Kidney (tissue), 13 donors: ENCODE measurements at regions not wholly inside any gene's neighbourhood (a gene's known extent, or its start where the extent isn't known, plus 50 kb on each side); places are given as distances from the start of the nearest gene placed in this dataset.

Source experiments
- DNase-seq, 5 donors: peaks; one replicate each; pipeline ENCODE4 v3.0.0-alpha.2; 2013 to 2020
- FAIRE-seq: peaks from 2 replicates; lab custom pipeline; 2012; peaks lifted over from hg19 to GRCh38; lab: Jason Lieb, UNC
- H3K27ac ChIP-seq, 2 donors: one replicate each; pipeline ENCODE4 v1.7.0; 2013; ENCODE audit warnings: low read depth in 2 of 2, low read length in 2 of 2, inconsistent platforms in 1 of 2
- H3K27me3 ChIP-seq: one replicate; pipeline ENCODE4 v1.7.1; 2013; ENCODE audit warnings: low read length, inconsistent platforms; ENCODE audit not compliant: control insufficient read depth, insufficient read depth
- H3K36me3 ChIP-seq, 3 donors: one replicate each; pipeline versions ENCODE4 v1.7.0 to v1.7.1; 2013; ENCODE audit warnings: low read length in 3 of 3, control low read depth in 1 of 3, inconsistent platforms in 1 of 3; ENCODE audit not compliant: insufficient read depth in 3 of 3, control insufficient read depth in 2 of 3
- H3K4me1 ChIP-seq, 3 donors: one replicate each; pipeline versions ENCODE4 v1.7.0 to v1.7.1; 2013; ENCODE audit warnings: low read length in 3 of 3, inconsistent platforms in 1 of 3, low read depth in 1 of 3; ENCODE audit not compliant: control insufficient read depth in 2 of 3, insufficient read depth in 2 of 3
- H3K4me3 ChIP-seq, 3 donors: one replicate each; pipeline versions ENCODE4 v1.7.0 to v1.8.1; 2013; ENCODE audit warnings: low read length in 3 of 3, control low read depth in 1 of 3, inconsistent platforms in 1 of 3
- H3K9ac ChIP-seq, 3 donors: one replicate each; pipeline versions ENCODE4 v1.7.0 to v1.7.1; 2013; ENCODE audit warnings: low read length in 3 of 3, control low read depth in 1 of 3, inconsistent platforms in 1 of 3
- H3K9me3 ChIP-seq, 3 donors: one replicate each; pipeline versions ENCODE4 v1.7.0 to v1.7.1; 2013; ENCODE audit warnings: low read length in 3 of 3, control low read depth in 1 of 3, inconsistent platforms in 1 of 3; ENCODE audit not compliant: control insufficient read depth in 2 of 3, insufficient read depth in 1 of 3
- intact Hi-C: fragments of 100-400 bp; cut with DNase I; formaldehyde crosslinking; loops from one replicate; pipeline ENCODE4 v1.11.1; 2022
- TF ChIP-seq, protein P1 (sequence below): IDR thresholded peaks from 3 replicates; pipeline ENCODE4 v1.5.1; 2012; ENCODE audit warnings: mild to moderate bottlenecking, moderate library complexity, borderline replicate concordance; ENCODE audit not compliant: insufficient read depth; ENCODE audit errors: extremely low read depth
- donor health status: control.
- donor health status: control.
- donor health status: control.
- donor health status: control.
- donor health status: control.
- donor health status: DM: yes; HTN: yes; CAD: no.
- donor health status: Normal renal cell carcinoma (clear cell type).

DNA sequence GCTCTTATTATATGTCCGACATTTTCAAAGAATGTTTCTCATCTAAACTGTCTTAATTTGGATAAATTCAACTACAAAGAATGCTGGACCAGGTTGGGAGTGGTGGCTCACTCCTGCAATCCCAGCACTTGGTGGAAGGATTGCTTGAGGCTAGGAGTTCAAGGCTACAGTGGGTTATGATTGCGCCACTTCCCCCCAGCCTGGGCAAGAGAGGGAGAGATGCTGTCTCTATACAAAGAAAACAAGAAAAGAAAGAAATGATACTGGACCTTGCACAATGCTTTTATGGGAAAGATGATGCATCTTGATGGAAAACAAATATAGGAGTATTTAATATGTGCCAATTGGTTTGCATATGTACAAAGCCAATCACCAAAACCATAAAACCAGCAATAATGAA is 296.7 kb downstream of the LPIN1 start:
- Histone ChIP-seq H3K36me3 (no peaks in the 10 kb centered on the region), H3K4me3 (no peak overlapping the region), H3K27ac (no peak overlapping the region), H3K4me1 (no peaks in the 10 kb centered on the region), H3K27me3 (no peaks in the 10 kb centered on the region), H3K9ac (no peak overlapping the region), H3K9me3 (no peaks in the 10 kb centered on the region)
- no peak for DNase-seq
- intact Hi-C loops = no loop called here
- no peak for FAIRE-seq
- TF ChIP-seq, protein P1, sequence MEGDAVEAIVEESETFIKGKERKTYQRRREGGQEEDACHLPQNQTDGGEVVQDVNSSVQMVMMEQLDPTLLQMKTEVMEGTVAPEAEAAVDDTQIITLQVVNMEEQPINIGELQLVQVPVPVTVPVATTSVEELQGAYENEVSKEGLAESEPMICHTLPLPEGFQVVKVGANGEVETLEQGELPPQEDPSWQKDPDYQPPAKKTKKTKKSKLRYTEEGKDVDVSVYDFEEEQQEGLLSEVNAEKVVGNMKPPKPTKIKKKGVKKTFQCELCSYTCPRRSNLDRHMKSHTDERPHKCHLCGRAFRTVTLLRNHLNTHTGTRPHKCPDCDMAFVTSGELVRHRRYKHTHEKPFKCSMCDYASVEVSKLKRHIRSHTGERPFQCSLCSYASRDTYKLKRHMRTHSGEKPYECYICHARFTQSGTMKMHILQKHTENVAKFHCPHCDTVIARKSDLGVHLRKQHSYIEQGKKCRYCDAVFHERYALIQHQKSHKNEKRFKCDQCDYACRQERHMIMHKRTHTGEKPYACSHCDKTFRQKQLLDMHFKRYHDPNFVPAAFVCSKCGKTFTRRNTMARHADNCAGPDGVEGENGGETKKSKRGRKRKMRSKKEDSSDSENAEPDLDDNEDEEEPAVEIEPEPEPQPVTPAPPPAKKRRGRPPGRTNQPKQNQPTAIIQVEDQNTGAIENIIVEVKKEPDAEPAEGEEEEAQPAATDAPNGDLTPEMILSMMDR = no peak

DNA sequence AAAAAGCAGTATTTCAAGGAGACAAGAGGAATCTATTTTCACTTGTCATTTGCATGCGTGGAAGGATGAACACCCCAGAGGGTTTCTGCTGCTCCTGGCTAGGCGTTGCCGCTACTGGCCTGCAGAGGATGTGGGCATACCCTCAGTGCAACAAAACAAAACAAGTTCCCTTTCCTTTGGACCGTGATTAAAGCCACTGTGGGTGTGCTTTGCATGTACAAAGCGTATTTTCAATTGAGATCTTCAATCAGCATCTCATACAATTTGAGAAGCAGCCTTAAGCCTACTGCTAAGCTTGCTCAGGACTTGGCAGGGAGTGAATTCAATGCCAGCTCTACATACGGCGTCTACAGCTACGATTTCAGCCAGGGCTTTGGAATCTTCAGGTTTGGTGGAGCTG is 298.4 kb downstream of the LPIN1 start:
- intact Hi-C loops = no loop called here
- no peak for FAIRE-seq
- H3K4me1 ChIP-seq = no peaks in the 10 kb centered on the region

DNA sequence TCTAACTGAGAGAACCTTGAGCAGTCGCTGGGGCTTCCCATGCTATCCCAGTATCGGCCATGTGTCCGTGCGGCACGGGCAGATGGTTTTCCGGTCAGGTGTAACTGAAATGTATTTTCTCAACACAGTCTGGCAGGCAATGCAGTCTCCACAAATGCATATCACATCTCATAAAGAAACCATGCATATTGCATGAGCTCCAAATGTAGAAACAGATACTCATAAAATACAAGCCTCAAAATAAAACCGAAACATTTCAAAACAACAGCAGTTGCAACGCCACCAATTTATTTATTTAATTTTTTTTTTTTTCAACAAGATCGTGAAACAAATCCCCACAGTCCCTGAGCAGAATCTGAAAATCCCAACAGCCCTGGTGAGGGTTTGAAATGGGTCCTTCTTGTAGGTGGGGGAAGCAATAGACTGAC is 299.4 kb downstream of the LPIN1 start:
- intact Hi-C loops = no loop called here
- no peaks in the 10 kb centered on the region for H3K36me3 ChIP-seq
- H3K9ac ChIP-seq = no peak overlapping the region
- H3K4me3 ChIP-seq = no peak overlapping the region
- FAIRE-seq = no peak
- no peak for DNase-seq
- no peaks in the 10 kb centered on the region for H3K27me3 ChIP-seq
- no peaks in the 10 kb centered on the region for H3K9me3 ChIP-seq
- no peaks in the 10 kb centered on the region for H3K4me1 ChIP-seq
- TF ChIP-seq, protein P1 = no peak
- no peak overlapping the region for H3K27ac ChIP-seq

More for the DNA sequence above, 298.4 kb downstream of the LPIN1 start:
- TF ChIP-seq, protein P1 = no peak
- Histone ChIP-seq H3K9ac (no peak overlapping the region), H3K27ac (no peak overlapping the region), H3K4me3 (no peak overlapping the region), H3K27me3 (no peaks in the 10 kb centered on the region), H3K9me3 (no peaks in the 10 kb centered on the region), H3K36me3 (no peaks in the 10 kb centered on the region)
- no peak for DNase-seq

DNA sequence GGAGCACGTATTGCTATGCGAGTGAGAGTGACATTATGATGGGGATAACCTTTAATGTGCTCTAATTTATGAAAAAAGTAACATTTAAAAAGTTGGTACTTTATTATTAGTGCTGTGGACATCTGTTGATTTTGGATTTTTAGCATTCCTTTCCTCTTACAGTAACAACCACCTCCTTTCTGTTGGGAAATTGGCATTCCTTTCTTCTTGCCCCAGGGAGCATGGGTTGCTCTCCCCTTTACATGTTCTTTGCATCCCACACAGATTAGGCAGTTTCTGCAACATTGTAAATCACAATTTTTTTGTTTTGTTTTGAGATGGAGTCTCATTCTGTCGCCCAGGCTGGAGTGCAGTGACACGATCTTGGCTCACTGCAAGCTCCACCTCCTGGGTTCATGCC is 300.2 kb downstream of the LPIN1 start:
- intact Hi-C loops = no loop called here
- Histone ChIP-seq H3K36me3 (no peaks in the 10 kb centered on the region), H3K9me3 (no peaks in the 10 kb centered on the region), H3K4me1 (no peaks in the 10 kb centered on the region), H3K27ac (no peak overlapping the region), H3K27me3 (no peaks in the 10 kb centered on the region), H3K9ac (no peak overlapping the region), H3K4me3 (no peak overlapping the region)
- no peak for DNase-seq
- TF ChIP-seq, protein P1 = no peak
- FAIRE-seq = no peak
